HG03135 (cell line): ENCODE measurements at regions not wholly inside any gene's neighbourhood (a gene's known extent, or its start where the extent isn't known, plus 50 kb on each side); places are given as distances from the start of the nearest gene placed in this dataset.

ENCODE experiments used
- ATAC-seq: cut with Tn5 transposase; IDR thresholded peaks from one replicate; pipeline ENCODE4 v1.9.1; 2021; ENCODE audit warnings: mild to moderate bottlenecking, moderate library complexity; ENCODE audit not compliant: unreplicated experiment

GRCh38 chr3:182190056-182190455, 478.3 kb downstream of the SOX2 start:
- ATAC-seq: no peak

GRCh38 chr3:182198345-182198744, 486.6 kb downstream of the SOX2 start:
- no peak for ATAC-seq

DNA sequence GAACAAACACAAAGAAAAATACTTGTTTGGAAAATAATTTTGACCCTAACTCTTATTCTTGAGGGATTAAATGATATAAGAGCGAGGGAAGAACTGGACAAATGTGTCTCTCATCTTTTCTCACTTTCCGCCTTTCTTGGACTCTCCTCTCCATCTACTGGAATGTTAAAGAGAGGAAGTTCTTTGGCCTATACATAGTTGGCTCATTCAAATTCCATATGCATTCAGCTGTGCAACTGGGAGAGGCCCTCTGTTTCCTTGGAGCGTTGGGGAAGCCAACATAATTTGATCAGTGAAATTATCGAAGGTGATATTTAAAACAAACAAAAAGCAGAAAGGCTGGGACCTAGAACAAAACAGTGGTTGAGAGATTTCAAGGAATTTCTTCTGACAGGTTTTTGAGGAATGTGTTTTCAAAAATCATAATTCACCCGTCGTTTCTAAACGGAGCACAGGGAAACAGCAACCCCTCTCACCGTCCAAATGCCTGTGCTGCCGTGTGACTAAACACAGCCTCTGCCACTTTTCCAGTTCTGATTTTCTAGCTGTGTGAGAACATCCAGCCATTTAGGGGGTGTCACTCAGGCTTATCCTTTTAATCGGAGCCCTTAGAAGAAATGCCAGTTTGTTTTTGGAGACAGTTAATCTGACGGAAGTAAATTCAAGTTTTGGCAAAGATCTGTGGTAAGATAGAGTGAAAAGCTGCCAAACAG, 489.9 kb downstream of the SOX2 start:
- ATAC-seq: no peak

DNA sequence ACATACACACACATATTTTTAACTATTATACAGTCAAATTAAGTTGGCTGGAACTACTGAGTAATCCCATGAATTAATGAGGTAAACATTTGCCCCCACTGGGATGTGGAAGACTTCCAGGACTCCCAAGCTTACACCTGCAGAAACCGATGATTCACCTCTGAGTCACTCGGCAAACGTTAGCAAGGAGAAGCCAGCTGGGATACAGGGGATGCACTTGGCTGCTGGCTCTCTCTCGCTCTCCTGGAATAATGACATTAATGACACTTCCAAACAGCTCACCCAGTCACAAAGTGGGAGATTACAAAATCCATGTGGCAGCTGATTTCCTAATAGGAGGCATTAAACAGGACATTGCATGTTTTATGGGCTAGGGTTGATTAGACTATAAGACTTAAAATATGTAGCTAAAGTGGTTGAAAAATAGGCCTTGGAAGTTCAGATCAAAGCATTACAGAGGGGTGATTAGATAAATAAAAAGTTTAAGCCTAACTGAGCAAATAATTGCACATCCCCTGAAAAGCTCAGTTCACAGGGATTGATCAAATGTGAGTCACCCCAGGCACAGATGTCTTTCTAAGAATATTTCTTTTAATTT, 500.9 kb downstream of the SOX2 start:
- no peak for ATAC-seq

DNA sequence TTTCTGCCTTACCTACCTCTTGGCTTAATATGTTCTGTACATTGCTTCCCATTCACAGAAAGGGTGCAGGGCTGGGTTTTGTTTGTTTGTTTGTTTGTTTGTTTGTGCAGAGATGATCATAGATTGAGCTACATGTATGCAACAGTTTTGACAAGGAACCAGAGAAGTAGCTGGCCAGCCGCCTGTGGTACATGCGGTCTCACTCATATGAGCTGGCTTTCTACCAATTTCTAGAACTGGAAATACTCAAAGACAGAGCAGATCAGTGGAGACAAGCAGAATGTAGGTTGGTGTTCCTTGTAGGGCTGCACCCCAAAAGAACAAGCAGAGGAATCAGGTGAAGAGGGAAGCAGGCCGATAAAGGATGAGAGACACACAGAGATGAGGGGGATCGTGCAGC, 502.7 kb downstream of the SOX2 start:
- no peak for ATAC-seq

GRCh38 chr3:182215881-182216280, 504.2 kb downstream of the SOX2 start:
- ATAC-seq: no peak

DNA sequence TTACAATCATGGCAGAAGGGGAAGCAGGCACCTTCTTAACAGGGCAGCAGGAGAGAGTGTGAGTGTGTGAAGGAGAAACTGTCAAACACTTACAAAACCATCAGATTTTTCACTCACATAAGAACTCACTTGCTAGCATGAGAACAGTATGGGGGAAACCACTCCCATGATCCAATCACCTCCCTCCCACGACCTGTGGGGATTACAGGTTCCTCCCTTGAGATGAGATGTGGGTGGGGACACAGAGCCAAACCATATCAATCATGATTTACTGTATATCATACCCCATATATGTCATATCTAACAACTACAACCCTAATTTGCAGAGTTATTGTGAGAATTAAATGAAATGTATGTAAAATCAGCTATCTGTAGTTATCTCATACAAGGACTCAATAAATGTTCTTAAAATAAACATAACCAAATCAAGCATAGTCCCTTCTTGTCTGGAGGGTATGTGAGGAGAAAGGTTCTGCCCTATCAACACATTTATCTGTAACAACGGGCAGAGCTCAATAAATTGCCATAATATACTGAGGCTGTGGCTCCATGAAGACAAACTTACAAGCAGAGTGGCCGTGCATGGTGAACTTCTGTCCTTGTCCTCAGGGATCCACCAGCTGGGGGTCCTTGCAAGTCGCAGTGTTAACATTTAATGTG, 504.7 kb downstream of the SOX2 start:
- ATAC-seq: no peak

DNA sequence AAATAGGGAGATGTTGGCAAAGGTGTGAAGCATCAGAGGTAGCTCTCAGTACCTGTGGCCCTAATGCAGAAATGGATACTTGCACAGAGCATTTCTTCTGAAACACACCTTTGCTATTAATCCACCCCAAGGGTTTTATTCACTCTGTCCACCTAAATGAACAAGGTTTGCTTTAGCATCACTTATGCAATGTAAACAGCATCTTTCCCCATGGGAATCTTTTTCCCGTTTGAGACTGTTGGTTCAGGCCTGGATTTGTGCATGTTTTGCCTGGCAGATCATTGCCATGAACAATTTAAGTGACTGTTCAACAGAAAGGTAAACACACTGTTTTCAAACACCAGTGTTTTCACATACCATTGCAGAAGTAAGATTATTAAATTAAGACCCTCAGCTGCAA, 508.3 kb downstream of the SOX2 start:
- no peak for ATAC-seq

DNA sequence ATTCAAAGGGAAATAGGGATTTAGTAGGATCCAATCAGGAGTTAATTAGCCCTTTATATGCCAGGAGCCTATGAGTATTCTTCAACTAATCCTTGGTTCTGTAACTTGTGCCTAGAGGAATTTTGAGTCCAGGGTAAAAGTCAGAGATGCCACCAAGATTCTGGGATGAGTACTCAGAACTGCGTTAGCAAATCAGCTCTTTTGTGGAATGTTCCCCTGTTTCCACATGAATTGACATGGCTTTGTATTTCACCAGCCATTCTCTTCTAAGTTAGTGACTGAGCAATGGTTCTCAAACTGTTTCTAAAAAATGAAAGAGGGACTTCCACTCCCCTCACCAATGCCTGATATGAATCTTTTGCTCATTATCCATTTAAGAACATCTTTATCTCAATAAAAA, 508.7 kb downstream of the SOX2 start:
- no peak for ATAC-seq

DNA sequence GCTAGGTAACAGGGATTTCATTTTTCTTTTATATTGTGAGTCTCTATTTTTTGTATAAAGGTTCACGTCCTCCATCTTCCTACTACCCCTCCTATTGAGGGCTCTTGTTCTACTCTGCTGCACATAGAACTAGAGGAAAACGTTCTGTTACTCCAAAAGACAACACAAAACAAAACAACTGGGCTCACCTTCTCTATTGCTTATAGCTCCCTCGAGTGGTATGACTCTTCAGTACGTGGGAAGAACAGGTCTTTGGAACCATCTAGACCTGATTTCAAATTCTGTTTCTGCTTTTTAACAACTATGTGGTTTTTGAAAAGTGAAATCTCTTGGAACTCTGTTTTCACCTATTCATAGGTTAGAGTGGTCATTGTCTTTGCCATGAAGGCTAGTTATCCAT, 515.3 kb downstream of the SOX2 start:
- ATAC-seq: no peak

- ATAC-seq: no peak
Observed at GRCh38 chr3:182233405-182233804, 521.7 kb downstream of the SOX2 start.

DNA sequence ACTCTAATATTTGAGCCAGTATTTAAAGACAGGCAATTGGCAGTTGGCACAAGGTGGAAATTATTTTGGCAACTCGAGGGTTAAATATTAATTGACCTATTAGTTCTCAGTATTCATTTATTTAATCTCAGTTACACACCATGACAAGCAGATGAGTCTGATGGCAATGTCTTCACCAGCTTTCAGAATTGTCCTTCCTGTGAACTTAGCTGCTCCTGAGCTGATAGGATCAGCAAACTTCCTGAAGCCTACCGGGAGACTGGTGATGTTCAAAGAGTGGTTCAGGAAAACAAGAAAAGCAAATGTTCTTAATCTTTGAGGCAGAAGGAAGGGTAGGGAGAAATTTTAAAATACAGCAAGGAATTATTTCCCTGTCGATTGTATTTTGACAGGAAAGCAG, 522.2 kb downstream of the SOX2 start:
- ATAC-seq: no peak

GRCh38 chr3:182234881-182235280, 523.2 kb downstream of the SOX2 start:
- ATAC-seq: no peak

- ATAC-seq: no peak
Observed at GRCh38 chr3:182235504-182235903, 523.8 kb downstream of the SOX2 start.

- no peak for ATAC-seq
Observed at GRCh38 chr3:182238126-182238525, 526.4 kb downstream of the SOX2 start.

- no peak for ATAC-seq
Observed at GRCh38 chr3:182239316-182239715, 527.6 kb downstream of the SOX2 start.

DNA sequence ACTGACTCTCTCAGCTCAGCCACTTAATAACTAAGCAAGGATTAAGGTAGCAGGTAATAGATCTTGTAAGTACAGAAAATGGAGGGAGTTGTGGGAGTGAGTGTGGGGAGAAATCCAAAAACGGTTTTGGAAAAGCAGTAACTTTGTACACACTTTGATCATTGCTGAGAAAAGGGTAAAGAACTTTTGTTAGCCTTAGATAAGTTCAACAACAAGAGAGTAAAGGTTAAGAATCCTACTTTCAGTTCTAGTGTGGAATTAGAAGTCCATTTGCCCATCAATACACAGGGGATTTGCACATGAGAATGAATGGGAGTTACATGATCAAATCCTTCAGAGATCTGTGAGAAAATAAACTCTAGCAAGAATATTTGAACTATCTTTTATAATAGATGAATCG, 528.7 kb downstream of the SOX2 start:
- no peak for ATAC-seq

- no peak for ATAC-seq
Observed at GRCh38 chr3:182241196-182241765, 529.6 kb downstream of the SOX2 start.

GRCh38 chr3:182241766-182242488, 530.2 kb downstream of the SOX2 start:
- ATAC-seq: no peak

DNA sequence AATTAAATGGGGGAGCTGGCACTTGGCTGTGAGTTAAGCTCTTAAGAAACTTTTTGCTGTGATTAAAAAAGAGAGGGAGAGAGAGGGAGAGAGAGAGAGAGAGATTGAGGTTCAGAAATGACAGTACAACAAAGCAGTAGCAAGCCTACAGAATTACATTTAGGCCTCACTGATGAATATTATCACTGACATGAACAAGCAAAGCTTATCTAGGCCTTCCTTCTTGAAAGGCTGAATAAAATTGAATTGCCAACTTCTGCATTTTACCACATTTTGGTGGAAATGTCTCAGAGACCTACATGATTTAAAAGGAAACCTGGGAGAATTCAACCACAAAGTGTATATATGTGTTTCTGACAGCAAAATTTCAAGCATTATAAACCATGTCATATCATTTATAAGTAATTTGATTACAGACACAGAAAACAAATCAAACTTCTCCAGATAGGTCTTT, 530.8 kb downstream of the SOX2 start:
- ATAC-seq: no peak

DNA sequence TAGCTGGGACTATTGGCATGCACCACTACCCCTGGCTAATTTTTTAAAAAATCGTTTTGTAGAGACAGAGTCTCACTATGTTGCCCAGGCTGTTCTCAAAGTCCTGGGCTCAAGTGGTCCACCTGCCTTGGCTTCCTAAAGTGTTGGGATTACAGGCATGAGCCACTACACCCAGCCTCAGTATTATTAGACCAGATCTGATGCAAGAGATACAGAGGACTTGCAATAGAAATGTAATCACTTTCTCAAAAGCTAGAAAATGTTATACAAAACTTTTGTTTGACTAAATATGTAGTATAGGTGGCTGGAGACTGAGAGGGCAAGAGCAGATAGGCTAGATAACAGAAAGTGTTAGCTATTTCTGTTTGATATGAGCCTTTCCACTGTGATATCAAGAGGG, 531.9 kb downstream of the SOX2 start:
- no peak for ATAC-seq
